GM12878 (cell line): ENCODE measurements at regions not wholly inside any gene's neighbourhood (a gene's known extent, or its start where the extent isn't known, plus 50 kb on each side); places are given as distances from the start of the nearest gene placed in this dataset.

ENCODE experiments used
- BACH1 ChIP-seq: fragments of 450-650 bp; IDR thresholded peaks from 2 replicates; pipeline ENCODE4 v1.6.1; 2017; ENCODE audit warnings: mild to moderate bottlenecking, borderline replicate concordance
- BRCA1 ChIP-seq: IDR thresholded peaks from 2 replicates; pipeline ENCODE4 v1.6.1; 2011; ENCODE audit warnings: low read depth, low read length, improper control_type of control experiment
- KDM1A ChIP-seq: fragments of 200-600 bp; sonication (generic); IDR thresholded peaks from 2 replicates; pipeline ENCODE4 v1.6.1; 2016; ENCODE audit warnings: borderline replicate concordance
- RELB ChIP-seq: fragments of 450-650 bp; IDR thresholded peaks from 2 replicates; pipeline ENCODE4 v1.6.1; 2017; ENCODE audit warnings: low read depth, mild to moderate bottlenecking, moderate library complexity
- RFX5 ChIP-seq: IDR thresholded peaks from 2 replicates; pipeline ENCODE4 v1.6.1; 2011; ENCODE audit warnings: low read depth, low read length, improper control_type of control experiment
- SRF ChIP-seq, 2 experiments: IDR thresholded peaks; 2 replicates each; pipeline ENCODE4 v1.6.1; 2011; ENCODE audit warnings: low read depth in 2 of 2, low read length in 2 of 2, mild to moderate bottlenecking in 1 of 2, moderate library complexity in 1 of 2
- STAT1 ChIP-seq: fragments of 450-650 bp; conservative IDR thresholded peaks from 2 replicates; pipeline ENCODE4 v1.6.1; 2014; ENCODE audit warnings: antibody characterized with exemption, mild to moderate bottlenecking
- ZBTB11 ChIP-seq: fragments of 450-650 bp; formaldehyde crosslinking; IDR thresholded peaks from 2 replicates; pipeline ENCODE4 v1.5.0; 2022; ENCODE audit warnings: mild to moderate bottlenecking, missing genetic modification characterization
- ZNF217 ChIP-seq: fragments of 450-650 bp; IDR thresholded peaks from 2 replicates; pipeline ENCODE4 v1.6.1; 2017; ENCODE audit warnings: antibody characterized with exemption, mild to moderate bottlenecking

GRCh38 chr3:72673011-72673771, 175.1 kb downstream of the SHQ1 start (continued):
- TF ChIP-seq RELB (no peak), STAT1 (no peak), RFX5 (no peak), ZNF217 (no peak), BRCA1 (no peak), BACH1 (no peak), KDM1A (no peak), SRF (IDR thresholded peaks at IDR 0.05; ENCODE audit: low read depth in 2 of 2, low read length in 2 of 2) (no peak), ZBTB11 (no peak)
